Fibroblast of skin of abdomen (primary cell): ENCODE measurements at regions not wholly inside any gene's neighbourhood (a gene's known extent, or its start where the extent isn't known, plus 50 kb on each side); places are given as distances from the start of the nearest gene placed in this dataset.
"Not testable (repeated sequence)": the region's sequence is repeated elsewhere in the genome, so short reads cannot be mapped to it uniquely, and the experiment has no call there.

Experiments
- DNase-seq: peaks from one replicate; pipeline ENCODE4 v3.0.0-alpha.2; 2013

- DNase-seq, result no peak
Measured at GRCh38 chrX:40240844-40241243, 143.1 kb upstream of the BCOR start.

- no peak for DNase-seq
Measured at GRCh38 chrX:40237731-40238178, 140.0 kb upstream of the BCOR start.

GRCh38 chrX:40230646-40231045, 132.9 kb upstream of the BCOR start:
- DNase-seq, result no peak

- DNase-seq, result no peak
Measured at GRCh38 chrX:40227125-40227524, 129.4 kb upstream of the BCOR start.

GRCh38 chrX:40224658-40225057, 126.9 kb upstream of the BCOR start:
- no peak for DNase-seq

- not testable (repeated sequence) for DNase-seq
Measured at GRCh38 chrX:40222612-40223011, 124.9 kb upstream of the BCOR start.

GRCh38 chrX:40213092-40213491, 115.3 kb upstream of the BCOR start:
- DNase-seq, result no peak

GRCh38 chrX:40209951-40210617, 112.3 kb upstream of the BCOR start:
- peak; percentile 20 for DNase-seq

- DNase-seq, result peak; percentile 31
Measured at GRCh38 chrX:40207626-40208025, 109.9 kb upstream of the BCOR start.

GRCh38 chrX:40205471-40205870, 107.7 kb upstream of the BCOR start:
- DNase-seq, result no peak

- DNase-seq, result no peak
Measured at GRCh38 chrX:40202456-40202855, 104.7 kb upstream of the BCOR start.

GRCh38 chrX:40201329-40201885, 103.6 kb upstream of the BCOR start:
- DNase-seq, result no peak

- no peak for DNase-seq
Measured at GRCh38 chrX:40199704-40200103, 101.9 kb upstream of the BCOR start.

- DNase-seq, result no peak
Measured at GRCh38 chrX:40197071-40197470, 99.3 kb upstream of the BCOR start.

- no peak for DNase-seq
Measured at GRCh38 chrX:40195368-40195767, 97.6 kb upstream of the BCOR start.

- DNase-seq, result no peak
Measured at GRCh38 chrX:40192196-40192595, 94.4 kb upstream of the BCOR start.

GRCh38 chrX:40189637-40190036, 91.9 kb upstream of the BCOR start:
- no peak for DNase-seq

GRCh38 chrX:40188573-40189417, 91.0 kb upstream of the BCOR start:
- peak; percentile 63 for DNase-seq

- DNase-seq, result no peak
Measured at GRCh38 chrX:40184968-40185367, 87.2 kb upstream of the BCOR start.

GRCh38 chrX:40182615-40183014, 84.9 kb upstream of the BCOR start:
- DNase-seq, result no peak

GRCh38 chrX:40182095-40182494, 84.3 kb upstream of the BCOR start:
- DNase-seq, result no peak

GRCh38 chrX:40179283-40179682, 81.5 kb upstream of the BCOR start:
- no peak for DNase-seq

GRCh38 chrX:40177942-40178715, 80.4 kb upstream of the BCOR start:
- DNase-seq, result no peak
